K562 (cell line): ENCODE measurements at regions not wholly inside any gene's neighbourhood (a gene's known extent, or its start where the extent isn't known, plus 50 kb on each side); places are given as distances from the start of the nearest gene placed in this dataset.

Source experiments
- ATAC-seq: fragments of 200-7000 bp; cut with Tn5 transposase; 3 replicates; pipeline ENCODE4 v1.9.1; 2020; ENCODE audit warnings: moderate library complexity
- BruUV-seq: library from RNA; stranded (reverse); fragments of 400-500 nt; replicated peaks from 2 replicates; lab custom pipeline; 2021; lab: Mats Ljungman, UMichigan
- CTCF ChIA-PET: fragments of 300-600 bp; formaldehyde crosslinking; extraction: SDS; loops from one replicate; lab custom pipeline; 2021; ENCODE audit warnings: low intra/inter-chr PET ratio; lab: Yijun Ruan, JAX
- POLR2A ChIA-PET: fragments of 300-600, 350-650 bp; sonication (Branson Sonifier 250); formaldehyde crosslinking; extraction: SDS; loops from one replicate; lab custom pipeline; 2021; ENCODE audit warnings: antibody characterized with exemption, inconsistent platforms; lab: Yijun Ruan, JAX
- DNase-seq, 4 experiments: peaks; one replicate each; pipeline versions ENCODE4 v3.0.0 to v3.0.0-alpha.2; 2011 to 2018; ENCODE audit warnings: low spot score in 3 of 4, mixed read lengths in 3 of 4; ENCODE audit errors: extremely low read depth in 1 of 4
- FAIRE-seq: peaks from 2 replicates; lab custom pipeline; 2011; peaks lifted over from hg19 to GRCh38; lab: Jason Lieb, UNC
- H2AFZ ChIP-seq: 2 replicates; pipeline ENCODE4 v1.6.0; 2011; ENCODE audit warnings: low read depth, low read length, control low read depth, inconsistent platforms
- H3K27ac ChIP-seq: fragments of 200-600 bp; 3 replicates; pipeline ENCODE4 v1.8.0; 2011; ENCODE audit warnings: low read depth, mild to moderate bottlenecking, control low read depth, inconsistent platforms, low read length, moderate library complexity, mixed read lengths; ENCODE audit errors: extremely low read depth
- H3K27me3 ChIP-seq, 2 experiments: fragments of 300-600 bp in 1 of 2; 2 replicates in 1 of 2; 3 replicates in 1 of 2; pipeline versions ENCODE4 v1.6.0 to v1.8.0; 2011; ENCODE audit warnings: inconsistent platforms in 2 of 2, low read length in 2 of 2, mild to moderate bottlenecking in 1 of 2, mixed read lengths in 1 of 2, moderate library complexity in 1 of 2; ENCODE audit not compliant: control insufficient read depth in 2 of 2, insufficient read depth in 2 of 2
- H3K36me3 ChIP-seq: fragments of 300-600 bp; 3 replicates; pipeline ENCODE4 v1.8.0; 2011; ENCODE audit warnings: mild to moderate bottlenecking, low read length, inconsistent platforms; ENCODE audit not compliant: control insufficient read depth, insufficient read depth
- H3K4me1 ChIP-seq, 2 experiments: fragments of 200-600 bp in 1 of 2; replicated peaks in 1 of 2; 2 replicates in 1 of 2; 3 replicates in 1 of 2; pipeline versions ENCODE4 v1.5.1 to v1.8.0; 2011; ENCODE audit warnings: inconsistent platforms in 2 of 2, low read length in 2 of 2, mild to moderate bottlenecking in 1 of 2, mixed read lengths in 1 of 2, moderate library complexity in 1 of 2; ENCODE audit not compliant: control insufficient read depth in 2 of 2, insufficient read depth in 2 of 2
- H3K4me2 ChIP-seq: 2 replicates; pipeline ENCODE4 v1.6.1; 2011; ENCODE audit warnings: low read length, control low read depth, inconsistent platforms, mixed read lengths; ENCODE audit not compliant: insufficient read depth
- H3K4me3 ChIP-seq: fragments of 200-600 bp; sonication (generic), shearing (Covaris generic); 2 replicates; pipeline ENCODE4 v1.5.1; 2016; ENCODE audit warnings: control low read depth, inconsistent platforms
- H3K79me2 ChIP-seq: fragments of 200-600 bp; 3 replicates; pipeline ENCODE4 v1.8.0; 2011; ENCODE audit warnings: low read length, inconsistent platforms; ENCODE audit not compliant: control insufficient read depth, insufficient read depth
- H3K9ac ChIP-seq, 2 experiments: 2 replicates each; pipeline versions ENCODE4 v1.6.0 to v1.6.1; 2011; ENCODE audit warnings: low read depth in 2 of 2, low read length in 2 of 2, control low read depth in 1 of 2, inconsistent platforms in 1 of 2, mild to moderate bottlenecking in 1 of 2, mixed read lengths in 1 of 2; ENCODE audit not compliant: insufficient read depth in 1 of 2
- H3K9me1 ChIP-seq: one replicate; pipeline ENCODE4 v1.6.0; 2011; ENCODE audit warnings: inconsistent platforms, mild to moderate bottlenecking, low read length, moderate library complexity; ENCODE audit not compliant: control insufficient read depth, insufficient read depth
- H3K9me3 ChIP-seq: replicated peaks from 2 replicates; pipeline ENCODE4 v1.5.1; 2011; ENCODE audit warnings: low read depth, low read length, inconsistent platforms; ENCODE audit not compliant: control insufficient read depth, insufficient read depth
- H4K20me1 ChIP-seq: replicated peaks from 2 replicates; pipeline ENCODE4 v1.6.1; 2011; ENCODE audit warnings: low read length, inconsistent platforms, mixed read lengths; ENCODE audit not compliant: control insufficient read depth, insufficient read depth
- EHMT2 ChIP-seq: fragments of 450-650 bp; IDR thresholded peaks from 2 replicates; pipeline ENCODE4 v1.6.1; 2018; ENCODE audit warnings: antibody characterized with exemption
- FOSL1 ChIP-seq: fragments of 200-800 bp; sonication (Bioruptor generic); conservative IDR thresholded peaks from 2 replicates; pipeline ENCODE4 v1.6.1; 2016; ENCODE audit warnings: missing genetic modification characterization, missing compliant biosample characterization
- HEY1 ChIP-seq: fragments of 250-450 bp; sonication (Bioruptor Pico); IDR thresholded peaks from 2 replicates; pipeline ENCODE4 v1.5.0; 2020; ENCODE audit warnings: mild to moderate bottlenecking, moderate library complexity, borderline replicate concordance
- HNRNPL ChIP-seq: fragments of 200-400 bp; formaldehyde crosslinking; IDR thresholded peaks from 2 replicates; pipeline ENCODE4 v1.6.1; 2017; ENCODE audit warnings: low read depth, mild to moderate bottlenecking, low read length
- KLF10 ChIP-seq: fragments of 250-450 bp; sonication (Bioruptor Pico); IDR thresholded peaks from 2 replicates; pipeline ENCODE4 v1.6.1; 2021; ENCODE audit warnings: matching md5 sums
- MCM3 ChIP-seq: fragments of 450-650 bp; IDR thresholded peaks from 2 replicates; pipeline ENCODE4 v1.6.1; 2016
- POLR2AphosphoS5 ChIP-seq: IDR thresholded peaks from 2 replicates; pipeline ENCODE4 v1.6.1; 2011; ENCODE audit warnings: mild to moderate bottlenecking, low read depth, low read length, moderate library complexity; ENCODE audit not compliant: control insufficient read depth, insufficient read depth
- PRDM10 ChIP-seq: fragments of 450-650 bp; IDR thresholded peaks from 2 replicates; pipeline ENCODE4 v1.6.1; 2018; ENCODE audit not compliant: partially characterized antibody
- SFPQ ChIP-seq: fragments of 200-400 bp; formaldehyde crosslinking; IDR thresholded peaks from 2 replicates; pipeline ENCODE4 v1.6.1; 2017; ENCODE audit warnings: mild to moderate bottlenecking, low read depth, low read length, moderate library complexity
- SPI1 ChIP-seq: IDR thresholded peaks from 2 replicates; pipeline ENCODE4 v1.6.1; 2011; ENCODE audit warnings: low read depth, low read length, control low read depth, borderline replicate concordance
- ZC3H11A ChIP-seq: IDR thresholded peaks from 2 replicates; pipeline ENCODE4 v1.6.1; 2012; ENCODE audit warnings: low read depth, low read length, improper control_type of control experiment
- ZNF165 ChIP-seq: fragments of 250-450 bp; sonication (Bioruptor Pico); IDR thresholded peaks from 2 replicates; pipeline ENCODE4 v1.4.0; 2020; ENCODE audit warnings: borderline replicate concordance
- WGBS: fragments of 100-300 bp; shearing (Covaris generic); methylation state at CpG from one replicate; pipeline ENCODE4 v1.1.6; 2016; ENCODE audit warnings: low coverage, mixed read lengths; ENCODE audit not compliant: insufficient coverage; ENCODE audit errors: missing lambda C conversion rate; 5-methylcytosine and 5-hydroxymethylcytosine counted together
- in situ Hi-C: fragments of 300-500 bp; cut with MboI; formaldehyde crosslinking; loops from 4 replicates; pipeline ENCODE4 v1.15.0; 2018; ENCODE audit warnings: inconsistent platforms, mixed read lengths
- intact Hi-C: fragments of 100-400 bp; cut with micrococcal nuclease; formaldehyde crosslinking; loops from 2 replicates; pipeline ENCODE4 v1.14.2; 2022
- TF ChIP-seq, protein P1 (sequence below), 2 experiments: fragments of 450-650 bp; IDR thresholded peaks; 2 replicates each; pipeline ENCODE4 v1.6.1; 2016
- TF ChIP-seq, protein P2 (sequence below): sonication (generic); formaldehyde crosslinking; IDR thresholded peaks from 2 replicates; pipeline ENCODE4 v1.8.1; 2023; ENCODE audit warnings: mild to moderate bottlenecking, missing genetic modification reagents

GRCh38 chr13:34553376-34553775 lies 388.7 kb upstream of the NBEA start:
- POLR2A ChIA-PET = no interaction called here
- intact Hi-C loops = no loop called here
- ATAC-seq (no peak), DNase-seq (no peak), FAIRE-seq (no peak)
- in situ Hi-C loops = no loop called here
- H3K36me3 ChIP-seq = no peaks in the 10 kb centered on the region
- no peak overlapping the region for H3K4me3 ChIP-seq
- no peaks in the 10 kb centered on the region for H3K27me3 ChIP-seq
- H4K20me1 ChIP-seq = no peaks in the 10 kb centered on the region
- no peak overlapping the region for H3K4me2 ChIP-seq
- TF ChIP-seq ZC3H11A (no peak), ZNF165 (no peak), KLF10 (CRISPR knock-in tag) (no peak), MCM3 (no peak), SFPQ (no peak), FOSL1 (no peak), EHMT2 (no peak), POLR2AphosphoS5 (no peak), HNRNPL (no peak), SPI1 (no peak), PRDM10 (no peak), HEY1 (no peak)
- TF ChIP-seq, protein P1, sequence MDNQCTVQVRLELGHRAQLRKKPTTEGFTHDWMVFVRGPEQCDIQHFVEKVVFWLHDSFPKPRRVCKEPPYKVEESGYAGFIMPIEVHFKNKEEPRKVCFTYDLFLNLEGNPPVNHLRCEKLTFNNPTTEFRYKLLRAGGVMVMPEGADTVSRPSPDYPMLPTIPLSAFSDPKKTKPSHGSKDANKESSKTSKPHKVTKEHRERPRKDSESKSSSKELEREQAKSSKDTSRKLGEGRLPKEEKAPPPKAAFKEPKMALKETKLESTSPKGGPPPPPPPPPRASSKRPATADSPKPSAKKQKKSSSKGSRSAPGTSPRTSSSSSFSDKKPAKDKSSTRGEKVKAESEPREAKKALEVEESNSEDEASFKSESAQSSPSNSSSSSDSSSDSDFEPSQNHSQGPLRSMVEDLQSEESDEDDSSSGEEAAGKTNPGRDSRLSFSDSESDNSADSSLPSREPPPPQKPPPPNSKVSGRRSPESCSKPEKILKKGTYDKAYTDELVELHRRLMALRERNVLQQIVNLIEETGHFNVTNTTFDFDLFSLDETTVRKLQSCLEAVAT (IDR thresholded peaks at IDR 0.05) = no peak
- TF ChIP-seq, protein P2, sequence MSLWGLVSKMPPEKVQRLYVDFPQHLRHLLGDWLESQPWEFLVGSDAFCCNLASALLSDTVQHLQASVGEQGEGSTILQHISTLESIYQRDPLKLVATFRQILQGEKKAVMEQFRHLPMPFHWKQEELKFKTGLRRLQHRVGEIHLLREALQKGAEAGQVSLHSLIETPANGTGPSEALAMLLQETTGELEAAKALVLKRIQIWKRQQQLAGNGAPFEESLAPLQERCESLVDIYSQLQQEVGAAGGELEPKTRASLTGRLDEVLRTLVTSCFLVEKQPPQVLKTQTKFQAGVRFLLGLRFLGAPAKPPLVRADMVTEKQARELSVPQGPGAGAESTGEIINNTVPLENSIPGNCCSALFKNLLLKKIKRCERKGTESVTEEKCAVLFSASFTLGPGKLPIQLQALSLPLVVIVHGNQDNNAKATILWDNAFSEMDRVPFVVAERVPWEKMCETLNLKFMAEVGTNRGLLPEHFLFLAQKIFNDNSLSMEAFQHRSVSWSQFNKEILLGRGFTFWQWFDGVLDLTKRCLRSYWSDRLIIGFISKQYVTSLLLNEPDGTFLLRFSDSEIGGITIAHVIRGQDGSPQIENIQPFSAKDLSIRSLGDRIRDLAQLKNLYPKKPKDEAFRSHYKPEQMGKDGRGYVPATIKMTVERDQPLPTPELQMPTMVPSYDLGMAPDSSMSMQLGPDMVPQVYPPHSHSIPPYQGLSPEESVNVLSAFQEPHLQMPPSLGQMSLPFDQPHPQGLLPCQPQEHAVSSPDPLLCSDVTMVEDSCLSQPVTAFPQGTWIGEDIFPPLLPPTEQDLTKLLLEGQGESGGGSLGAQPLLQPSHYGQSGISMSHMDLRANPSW (CRISPR knock-in tag) = no peak
- BruUV-seq = no TSS peak
- CTCF ChIA-PET = no interaction called here
- H3K4me1 ChIP-seq = no peaks in the 10 kb centered on the region
- H3K9ac ChIP-seq = no peak overlapping the region
- WGBS = 2% methylated on average over 3 of the region's 3 CpGs
- H3K79me2 ChIP-seq = no peaks in the 10 kb centered on the region
- H2AFZ ChIP-seq = no peak overlapping the region
- H3K9me3 ChIP-seq = no peaks in the 10 kb centered on the region
- H3K9me1 ChIP-seq = no peaks in the 10 kb centered on the region
- no peak overlapping the region for H3K27ac ChIP-seq
